Transverse colon (tissue), 4 donors: ENCODE measurements at regions not wholly inside any gene's neighbourhood (a gene's known extent, or its start where the extent isn't known, plus 50 kb on each side); places are given as distances from the start of the nearest gene placed in this dataset.

Experiments used
- DNase-seq: peaks from one replicate; pipeline ENCODE4 v3.0.0-alpha.2; 2019
- H3K27ac ChIP-seq, 4 donors: fragments of 200-600 bp; sonication (generic); 2 replicates each; pipeline ENCODE4 v1.5.1; 2016 to 2018; ENCODE audit warnings: inconsistent platforms in 4 of 4
- H3K27me3 ChIP-seq: fragments of 200-600 bp; sonication (generic); 2 replicates; pipeline ENCODE4 v1.5.1; 2017; ENCODE audit warnings: inconsistent platforms
- H3K36me3 ChIP-seq, 4 donors: fragments of 200-600 bp; sonication (generic); 2 replicates each; pipeline ENCODE4 v1.5.1; 2017 to 2019; ENCODE audit warnings: inconsistent platforms in 4 of 4
- H3K4me1 ChIP-seq, 4 donors: fragments of 200-600 bp; sonication (generic); 2 replicates each; pipeline ENCODE4 v1.5.1; 2017 to 2020; ENCODE audit warnings: inconsistent platforms in 4 of 4
- H3K4me3 ChIP-seq, 4 donors: fragments of 200-600 bp; sonication (generic); 1 replicate in 1 of 4; 2 replicates in 3 of 4; pipeline versions ENCODE4 v1.5.1 to v1.6.1; 2017 to 2019; ENCODE audit warnings: inconsistent platforms in 4 of 4
- H3K9me3 ChIP-seq, 2 donors: fragments of 200-600 bp; sonication (generic); 2 replicates each; pipeline ENCODE4 v1.5.1; 2017 to 2019; ENCODE audit warnings: inconsistent platforms in 2 of 2
- EP300 ChIP-seq: sonication (generic); formaldehyde crosslinking; IDR thresholded peaks from one replicate; pipeline ENCODE4 v1.6.1; 2017; ENCODE audit warnings: antibody characterized with exemption, low read depth
- POLR2A ChIP-seq: fragments of 450-650 bp; IDR thresholded peaks from one replicate; pipeline ENCODE4 v1.6.1; 2016; ENCODE audit warnings: antibody characterized with exemption, mild to moderate bottlenecking, moderate library complexity
- POLR2AphosphoS5 ChIP-seq, 3 donors: sonication (generic); formaldehyde crosslinking; IDR thresholded peaks; one replicate each; pipeline ENCODE4 v1.6.1; 2016; ENCODE audit warnings: antibody characterized with exemption in 3 of 3
- WGBS, 2 donors: methylation state at CpG; one replicate each; pipeline ENCODE4 v1.1.5; 2018; ENCODE audit warnings: low coverage in 1 of 2; 5-methylcytosine and 5-hydroxymethylcytosine counted together
- in situ Hi-C, 4 donors: fragments of 200-750 bp; cut with MboI; loops; one replicate each; pipeline versions ENCODE4 v1.15.0 to v1.15.1; 2017; ENCODE audit warnings: low sequenced_read_pairs in 3 of 4, low pct_ligation_motif_present in 1 of 4, low pct_unique_long_range_greater_than_20kb in 1 of 4
- intact Hi-C: fragments of 100-400 bp; cut with DNase I; formaldehyde crosslinking; loops from one replicate; pipeline ENCODE4 v1.15.1; 2023; ENCODE audit warnings: low total_unique reads
- TF ChIP-seq, protein P1 (sequence below), 5 experiments: fragments of 200-600 bp in 3 of 5; fragments of 450-650 bp in 2 of 5; sonication (generic) in 3 of 5; IDR thresholded peaks; 1 replicate in 2 of 5; 2 replicates in 3 of 5; pipeline ENCODE4 v1.5.1; 2016 to 2017; ENCODE audit warnings: antibody characterized with exemption in 5 of 5, inconsistent platforms in 3 of 5, mild to moderate bottlenecking in 2 of 5, moderate library complexity in 1 of 5

DNA sequence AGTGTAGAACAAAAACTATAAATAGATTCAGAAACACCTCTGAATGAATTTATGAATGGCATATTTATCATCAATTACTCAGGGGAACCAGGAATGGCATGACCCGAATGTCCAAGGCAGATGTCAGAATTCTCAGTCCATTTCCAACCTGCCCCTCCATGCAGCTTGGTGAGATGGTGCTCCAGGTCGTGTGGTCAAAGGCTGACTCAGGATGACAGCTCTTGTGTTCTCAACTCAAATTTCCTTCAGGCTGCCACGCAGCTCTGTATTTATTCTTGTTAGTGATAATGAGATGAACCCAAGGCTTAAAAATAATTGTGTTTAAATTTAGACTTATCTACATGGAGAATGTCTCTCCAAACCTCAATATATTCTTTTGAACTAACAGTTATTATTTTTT, 146.9 kb downstream of the METTL4 start:
- H3K4me3 ChIP-seq: no peak overlapping the region
- 40 to 48% methylated on average over 1 to 3 of the region's 3 CpGs for WGBS, 2 donors
- no peak overlapping the region for H3K27ac ChIP-seq
- no peaks in the 10 kb centered on the region for H3K4me1 ChIP-seq
- in situ Hi-C loops: no loop called here
- H3K9me3 ChIP-seq: no peaks in the 10 kb centered on the region
- H3K36me3 ChIP-seq: no peaks in the 10 kb centered on the region
- TF ChIP-seq POLR2AphosphoS5 (IDR thresholded peaks at IDR 0.05) (no peak), EP300 (no peak), POLR2A (no peak)
- TF ChIP-seq, protein P1, sequence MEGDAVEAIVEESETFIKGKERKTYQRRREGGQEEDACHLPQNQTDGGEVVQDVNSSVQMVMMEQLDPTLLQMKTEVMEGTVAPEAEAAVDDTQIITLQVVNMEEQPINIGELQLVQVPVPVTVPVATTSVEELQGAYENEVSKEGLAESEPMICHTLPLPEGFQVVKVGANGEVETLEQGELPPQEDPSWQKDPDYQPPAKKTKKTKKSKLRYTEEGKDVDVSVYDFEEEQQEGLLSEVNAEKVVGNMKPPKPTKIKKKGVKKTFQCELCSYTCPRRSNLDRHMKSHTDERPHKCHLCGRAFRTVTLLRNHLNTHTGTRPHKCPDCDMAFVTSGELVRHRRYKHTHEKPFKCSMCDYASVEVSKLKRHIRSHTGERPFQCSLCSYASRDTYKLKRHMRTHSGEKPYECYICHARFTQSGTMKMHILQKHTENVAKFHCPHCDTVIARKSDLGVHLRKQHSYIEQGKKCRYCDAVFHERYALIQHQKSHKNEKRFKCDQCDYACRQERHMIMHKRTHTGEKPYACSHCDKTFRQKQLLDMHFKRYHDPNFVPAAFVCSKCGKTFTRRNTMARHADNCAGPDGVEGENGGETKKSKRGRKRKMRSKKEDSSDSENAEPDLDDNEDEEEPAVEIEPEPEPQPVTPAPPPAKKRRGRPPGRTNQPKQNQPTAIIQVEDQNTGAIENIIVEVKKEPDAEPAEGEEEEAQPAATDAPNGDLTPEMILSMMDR (IDR thresholded peaks at IDR 0.05): no peak
- intact Hi-C loops: no loop called here
- no peak for DNase-seq
- H3K27me3 ChIP-seq: no peaks in the 10 kb centered on the region

DNA sequence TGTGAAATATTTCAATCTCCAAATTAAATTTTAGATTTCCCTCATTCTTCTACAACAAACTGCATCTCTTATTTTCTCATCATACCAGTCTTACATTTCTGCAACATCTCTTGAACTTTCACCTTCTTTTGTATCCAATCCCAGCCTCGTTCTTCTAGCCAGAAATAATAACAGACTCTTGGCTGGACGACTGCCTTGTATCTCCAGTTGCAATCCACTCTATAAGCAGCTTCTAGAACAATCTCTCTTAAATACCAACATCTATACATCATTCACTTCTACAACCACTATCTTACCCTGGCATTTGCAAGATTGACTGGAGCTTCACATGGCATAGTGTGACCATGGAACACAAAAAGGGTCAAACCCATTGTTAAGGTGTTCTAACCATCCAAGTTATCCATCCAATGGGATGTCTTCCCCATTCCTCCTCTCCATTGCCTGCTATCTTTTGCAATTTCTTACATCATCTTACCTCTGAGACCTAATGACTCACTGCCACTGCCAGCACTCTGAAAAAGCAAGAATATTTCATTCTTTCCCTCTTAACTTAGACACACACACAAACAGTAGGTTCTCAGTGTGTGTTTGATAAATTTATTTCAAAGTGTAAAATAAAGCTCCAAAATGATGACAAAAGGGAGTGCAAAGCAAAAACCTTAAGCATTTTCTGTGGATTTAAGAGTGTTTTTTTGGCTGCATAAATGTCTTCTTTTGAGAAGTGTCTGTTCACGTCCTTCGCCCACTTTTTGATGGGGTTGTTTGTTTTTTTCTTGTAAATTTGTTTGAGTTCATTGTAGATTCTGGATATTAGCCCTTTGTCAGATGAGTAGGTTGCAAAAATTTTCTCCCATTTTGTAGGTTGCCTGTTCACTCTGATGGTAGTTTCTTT, 145.6 kb downstream of the METTL4 start:
- DNase-seq: no peak
- H3K27ac ChIP-seq: no peak overlapping the region
- no peak for TF ChIP-seq POLR2A
- peaks cover 0 to 8% of the 10 kb centered on the region in 2 donors for H3K9me3 ChIP-seq
- H3K36me3 ChIP-seq: no peaks in the 10 kb centered on the region
- no peak overlapping the region for H3K4me3 ChIP-seq
- intact Hi-C loops (no loop called here), in situ Hi-C loops (no loop called here)
- no peaks in the 10 kb centered on the region for H3K27me3 ChIP-seq
- WGBS, 2 donors: 38 to 68% methylated on average over 3 to 4 of the region's 4 CpGs
- no peaks in the 10 kb centered on the region for H3K4me1 ChIP-seq

DNA sequence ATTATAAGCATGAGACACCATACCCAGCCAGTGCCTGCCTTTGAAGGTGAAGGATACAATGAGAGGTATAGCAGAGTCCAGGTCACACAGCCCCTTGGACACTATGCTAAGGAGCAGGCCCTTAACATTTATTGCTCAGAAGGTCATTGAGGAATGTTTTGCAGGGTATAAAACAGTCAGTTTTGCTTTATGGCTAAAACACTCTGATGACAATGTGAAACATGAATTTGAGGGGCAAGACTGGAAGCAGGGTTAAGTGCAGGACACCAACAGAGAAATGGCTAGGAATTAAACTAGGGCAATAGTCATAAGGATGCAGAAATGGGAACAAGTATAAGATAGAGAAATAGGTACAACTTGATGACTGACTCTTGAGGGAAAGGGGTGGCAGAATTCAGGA, 141.1 kb downstream of the METTL4 start:
- no peak for DNase-seq
- in situ Hi-C loops (no loop called here), intact Hi-C loops (no loop called here)
- no peaks in the 10 kb centered on the region for H3K27me3 ChIP-seq
- H3K4me3 ChIP-seq: no peak overlapping the region
- TF ChIP-seq POLR2A: no peak
- TF ChIP-seq, protein P1 (IDR thresholded peaks at IDR 0.05): no peak
- no peak for TF ChIP-seq EP300
- TF ChIP-seq POLR2AphosphoS5 (IDR thresholded peaks at IDR 0.05): no peak
- no peak overlapping the region for H3K27ac ChIP-seq
- peaks cover 0 to 8% of the 10 kb centered on the region in 2 donors for H3K9me3 ChIP-seq
- H3K4me1 ChIP-seq: no peaks in the 10 kb centered on the region
- no peaks in the 10 kb centered on the region for H3K36me3 ChIP-seq

DNA sequence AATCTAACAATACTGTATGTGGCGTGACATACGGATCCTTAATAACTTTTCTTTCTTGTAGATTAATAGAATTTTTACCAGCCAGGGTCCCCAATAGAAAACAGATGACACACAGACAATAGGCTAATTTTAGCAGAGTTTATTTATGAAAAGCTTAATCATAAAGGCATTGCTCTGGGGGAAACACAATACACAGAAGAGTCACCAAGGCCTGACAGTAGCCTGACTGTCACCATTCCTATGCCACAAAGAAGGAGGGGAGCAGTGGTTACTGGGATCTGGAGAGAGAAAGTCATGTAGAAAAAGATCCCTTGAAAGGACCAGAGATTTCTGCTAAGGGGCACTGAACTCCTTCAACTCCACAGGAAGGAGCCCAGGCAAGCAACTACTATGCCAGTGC, 139.5 kb downstream of the METTL4 start:
- H3K27me3 ChIP-seq: no peaks in the 10 kb centered on the region
- no peak for TF ChIP-seq EP300
- TF ChIP-seq POLR2AphosphoS5 (IDR thresholded peaks at IDR 0.05): no peak
- TF ChIP-seq POLR2A: no peak
- TF ChIP-seq, protein P1 (IDR thresholded peaks at IDR 0.05): no peak
- 93 to 96% methylated on average over 2 of the region's 2 CpGs for WGBS, 2 donors

DNA sequence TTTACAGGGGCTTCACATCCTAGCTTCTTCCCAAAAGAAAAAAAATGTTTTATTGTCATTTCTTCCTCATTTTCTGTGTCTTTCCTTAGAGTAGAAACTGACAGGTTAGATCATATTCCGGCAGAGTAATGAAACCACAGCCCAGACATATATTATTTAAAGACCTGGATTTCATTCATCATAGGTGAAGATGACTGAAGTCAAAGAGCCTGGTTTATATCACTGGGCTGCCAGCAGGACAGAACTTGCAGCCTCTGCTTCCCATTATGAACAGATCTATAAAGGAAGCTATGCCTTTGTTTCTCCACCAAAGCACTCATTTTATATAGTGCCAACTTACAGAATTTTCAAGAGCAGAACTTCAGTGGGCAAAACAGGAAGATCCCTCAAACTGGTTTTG, 137.9 kb downstream of the METTL4 start:
- WGBS, 2 donors: 86 to 88% methylated on average over 1 of the region's 1 CpG
- DNase-seq: no peak
- TF ChIP-seq EP300: no peak
- TF ChIP-seq, protein P1 (IDR thresholded peaks at IDR 0.05): no peak
- no peak for TF ChIP-seq POLR2A
- no peak for TF ChIP-seq POLR2AphosphoS5 (IDR thresholded peaks at IDR 0.05)
- intact Hi-C loops: no loop called here
- in situ Hi-C loops: no loop called here
- Histone ChIP-seq H3K27ac (no peak overlapping the region), H3K36me3 (no peaks in the 10 kb centered on the region), H3K4me1 (no peaks in the 10 kb centered on the region), H3K27me3 (no peaks in the 10 kb centered on the region), H3K9me3 (peaks cover 0 to 8% of the 10 kb centered on the region in 2 donors), H3K4me3 (no peak overlapping the region)

More for the DNA sequence above, 139.5 kb downstream of the METTL4 start:
- H3K27ac ChIP-seq: no peak overlapping the region
- no peaks in the 10 kb centered on the region for H3K4me1 ChIP-seq
- in situ Hi-C loops: no loop called here
- H3K4me3 ChIP-seq: no peak overlapping the region
- H3K36me3 ChIP-seq: no peaks in the 10 kb centered on the region
- H3K9me3 ChIP-seq: peaks cover 0 to 8% of the 10 kb centered on the region in 2 donors
- DNase-seq: no peak
- intact Hi-C loops: no loop called here
